ENCODE measurements at regions not wholly inside any gene's neighbourhood (a gene's known extent, or its start where the extent isn't known, plus 50 kb on each side); places are given as distances from the start of the nearest gene placed in this dataset.
"Not testable (repeated sequence)": the region's sequence is repeated elsewhere in the genome, so short reads cannot be mapped to it uniquely, and the experiment has no call there.

GRCh38 chr3:51599638-51600037 lies 61.1 kb downstream of the RAD54L2 start:
- TF ChIP-seq CTCF, POLR2A (IDR thresholded peaks at IDR 0.05): not testable (repeated sequence)

Data from Peyer's patch (tissue), 4 donors.